K562 (cell line): ENCODE measurements at regions not wholly inside any gene's neighbourhood (a gene's known extent, or its start where the extent isn't known, plus 50 kb on each side); places are given as distances from the start of the nearest gene placed in this dataset.

Experiments used
- KAT7 ChIP-seq: sonication (generic); formaldehyde crosslinking; IDR thresholded peaks from 2 replicates; pipeline ENCODE4 v1.8.0; 2022; ENCODE audit warnings: missing genetic modification reagents, mild to moderate bottlenecking, borderline replicate concordance
- POLR2A ChIP-seq: fragments of 450-650 bp; conservative IDR thresholded peaks from 2 replicates; pipeline ENCODE4 v1.6.1; 2016
- ZNF436 ChIP-seq: fragments of 250-450, 450-650 bp; sonication (Bioruptor Pico); formaldehyde crosslinking; IDR thresholded peaks from 2 replicates; pipeline ENCODE4 v1.7.0; 2020; ENCODE audit warnings: mild to moderate bottlenecking

DNA sequence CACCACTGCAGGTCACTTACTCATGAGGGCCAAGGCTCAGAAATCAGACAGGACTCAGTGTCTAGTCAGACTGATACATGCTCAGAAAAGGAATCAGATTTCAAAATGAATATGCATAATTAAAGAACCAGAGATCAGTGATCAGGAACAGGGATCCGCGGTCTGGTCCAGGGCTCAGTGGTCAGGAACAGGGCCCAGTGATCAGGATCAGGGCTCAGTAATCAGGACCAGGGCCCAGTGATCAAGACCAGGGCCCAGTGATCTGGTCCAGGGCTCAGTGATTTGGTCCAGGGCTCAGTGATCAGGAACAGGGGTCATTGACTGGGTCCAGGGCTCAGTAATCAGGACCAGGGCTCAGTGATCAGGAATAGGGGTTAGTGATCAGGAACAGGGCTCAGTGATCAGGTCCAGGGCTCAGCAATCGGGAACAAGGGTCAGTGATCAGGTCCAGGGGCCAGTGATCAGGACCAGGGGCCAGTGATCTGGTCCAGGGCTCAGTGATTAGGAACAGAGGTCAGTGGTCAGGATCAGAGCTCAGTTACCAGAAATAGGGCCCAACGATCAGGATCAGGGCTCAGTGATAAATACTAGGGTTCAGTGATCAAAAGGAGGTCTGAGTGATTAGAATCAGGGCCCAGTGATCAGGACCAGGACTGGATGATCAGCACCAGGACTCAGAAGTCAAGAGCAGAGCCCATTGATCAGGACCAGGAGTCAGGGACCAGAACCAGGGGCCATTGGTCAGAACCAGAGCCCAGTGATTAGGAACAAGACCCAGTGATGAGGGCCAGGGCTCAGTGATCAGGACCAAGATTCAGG, 175.3 kb downstream of the TMEM121 start:
- no peak for TF ChIP-seq KAT7 (CRISPR knock-in tag)
- TF ChIP-seq POLR2A = no peak
- no peak for TF ChIP-seq ZNF436 (CRISPR knock-in tag)
